GM23248 (cell line): ENCODE measurements at regions not wholly inside any gene's neighbourhood (a gene's known extent, or its start where the extent isn't known, plus 50 kb on each side); places are given as distances from the start of the nearest gene placed in this dataset.

Source experiments
- DNase-seq: peaks from one replicate; pipeline ENCODE4 v3.0.0-alpha.2; 2015
- H2AFZ ChIP-seq: fragments of 200-600 bp; sonication (generic); 2 replicates; pipeline ENCODE4 v1.6.1; 2016; ENCODE audit warnings: antibody characterized with exemption
- H3F3A ChIP-seq: fragments of 200-600 bp; sonication (generic); 2 replicates; pipeline ENCODE4 v1.6.1; 2016; ENCODE audit warnings: mild to moderate bottlenecking, antibody characterized with exemption, mixed run types; ENCODE audit not compliant: insufficient read depth
- H3K27ac ChIP-seq: fragments of 200-600 bp; sonication (generic); 2 replicates; pipeline ENCODE4 v1.5.1; 2016; ENCODE audit warnings: mild to moderate bottlenecking
- H3K27me3 ChIP-seq: fragments of 200-600 bp; sonication (generic); replicated peaks from 2 replicates; pipeline ENCODE4 v1.6.1; 2016; ENCODE audit warnings: mild to moderate bottlenecking; ENCODE audit not compliant: insufficient read depth
- H3K36me3 ChIP-seq: fragments of 200-600 bp; sonication (generic); 2 replicates; pipeline ENCODE4 v1.6.1; 2016; ENCODE audit warnings: low read depth, mild to moderate bottlenecking
- H3K4me1 ChIP-seq: fragments of 200-600 bp; sonication (generic); 2 replicates; pipeline ENCODE4 v1.6.1; 2016; ENCODE audit warnings: mild to moderate bottlenecking; ENCODE audit not compliant: insufficient read depth
- H3K4me2 ChIP-seq: fragments of 200-600 bp; sonication (generic); one replicate; pipeline ENCODE4 v1.6.1; 2016; ENCODE audit warnings: mild to moderate bottlenecking; ENCODE audit not compliant: unreplicated experiment
- H3K4me3 ChIP-seq: fragments of 200-600 bp; sonication (generic); 2 replicates; pipeline ENCODE4 v1.5.1; 2016; ENCODE audit warnings: mild to moderate bottlenecking
- H3K79me2 ChIP-seq: fragments of 200-600 bp; sonication (generic); 2 replicates; pipeline ENCODE4 v1.6.1; 2016; ENCODE audit warnings: mild to moderate bottlenecking; ENCODE audit not compliant: insufficient read depth
- H3K9ac ChIP-seq: fragments of 200-600 bp; sonication (generic); 2 replicates; pipeline ENCODE4 v1.6.1; 2016; ENCODE audit warnings: mild to moderate bottlenecking
- H3K9me2 ChIP-seq: fragments of 200-600 bp; sonication (generic); 2 replicates; pipeline ENCODE4 v1.6.1; 2016; ENCODE audit warnings: mixed run types, mild to moderate bottlenecking, moderate library complexity; ENCODE audit not compliant: insufficient read depth
- H3K9me3 ChIP-seq: fragments of 200-600 bp; sonication (generic); one replicate; pipeline ENCODE4 v1.6.1; 2017; ENCODE audit warnings: low read depth
- H4K20me1 ChIP-seq: fragments of 200-600 bp; sonication (generic); 2 replicates; pipeline ENCODE4 v1.6.0; 2016; ENCODE audit not compliant: insufficient read depth
- EZH2 ChIP-seq: fragments of 200-600 bp; sonication (generic); IDR thresholded peaks from 2 replicates; pipeline ENCODE4 v1.6.1; 2018; ENCODE audit warnings: antibody characterized with exemption, mild to moderate bottlenecking; ENCODE audit not compliant: insufficient read depth, poor library complexity, severe bottlenecking
- EZH2phosphoT487 ChIP-seq: fragments of 200-600 bp; sonication (generic); IDR thresholded peaks from 2 replicates; pipeline ENCODE4 v1.6.1; 2018; ENCODE audit warnings: antibody characterized with exemption, moderate library complexity, mild to moderate bottlenecking, low read depth; ENCODE audit not compliant: insufficient read depth
- WGBS, 2 experiments: methylation state at CpG; one replicate each; pipeline ENCODE4 v1.1.6; 2015 to 2017; ENCODE audit warnings: low lambda C conversion rate in 2 of 2, low coverage in 1 of 2; ENCODE audit errors: missing lambda C conversion rate in 2 of 2; 5-methylcytosine and 5-hydroxymethylcytosine counted together
- in situ Hi-C: fragments of 300-500 bp; cut with MboI; formaldehyde crosslinking; loops from 2 replicates; pipeline ENCODE4 v1.15.0; 2020

- Histone ChIP-seq H3K4me2 (no peak overlapping the region), H3K27me3 (0 out of 2 replicates have a peak, but pooled peaks cover 2% of the 10 kb centered on the region), H3K9ac (no peak overlapping the region), H3K4me1 (no peaks in the 10 kb centered on the region), H2AFZ (no peak overlapping the region), H3K27ac (no peak overlapping the region), H4K20me1 (no peaks in the 10 kb centered on the region), H3K36me3 (no peaks in the 10 kb centered on the region), H3K9me3 (no peaks in the 10 kb centered on the region), H3K9me2 (no peaks in the 10 kb centered on the region), H3K4me3 (no peak overlapping the region), H3F3A (no peaks in the 10 kb centered on the region), H3K79me2 (no peaks in the 10 kb centered on the region)
- in situ Hi-C loops, result no loop called here
- DNase-seq, result no peak
- TF ChIP-seq EZH2, result no peak
- TF ChIP-seq EZH2phosphoT487, result no peak
Observed at GRCh38 chr13:48864100-48864499, 111.6 kb upstream of the FNDC3A start.

- no peak overlapping the region for H3K27ac ChIP-seq
- H3K4me3 ChIP-seq, result no peak overlapping the region
- TF ChIP-seq EZH2, result no peak
- TF ChIP-seq EZH2phosphoT487, result no peak
- no peak for DNase-seq
- H3K4me1 ChIP-seq, result no peaks in the 10 kb centered on the region
- no peak overlapping the region for H2AFZ ChIP-seq
- 82 to 87% methylated on average over 6 of the region's 6 CpGs for WGBS, 2 experiments
- 0 out of 2 replicates have a peak, but pooled peaks cover 3% of the 10 kb centered on the region for H3K27me3 ChIP-seq
- H3K9me3 ChIP-seq, result no peaks in the 10 kb centered on the region
- H3K4me2 ChIP-seq, result no peak overlapping the region
- in situ Hi-C loops, result no loop called here
- H4K20me1 ChIP-seq, result no peaks in the 10 kb centered on the region
- no peaks in the 10 kb centered on the region for H3K36me3 ChIP-seq
- no peak overlapping the region for H3K9ac ChIP-seq
- H3K79me2 ChIP-seq, result no peaks in the 10 kb centered on the region
- H3F3A ChIP-seq, result no peaks in the 10 kb centered on the region
- no peaks in the 10 kb centered on the region for H3K9me2 ChIP-seq
Observed at GRCh38 chr13:48866249-48866648, 109.5 kb upstream of the FNDC3A start.

- H3K9ac ChIP-seq, result no peak overlapping the region
- H3K9me2 ChIP-seq, result no peaks in the 10 kb centered on the region
- H3K79me2 ChIP-seq, result no peaks in the 10 kb centered on the region
- DNase-seq, result peak; percentile 7
- no peaks in the 10 kb centered on the region for H3K9me3 ChIP-seq
- H3F3A ChIP-seq, result no peaks in the 10 kb centered on the region
- no peak overlapping the region for H2AFZ ChIP-seq
- in situ Hi-C loops, result no loop called here
- no peaks in the 10 kb centered on the region for H3K36me3 ChIP-seq
- no peak for TF ChIP-seq EZH2
- no peak for TF ChIP-seq EZH2phosphoT487
- H3K4me2 ChIP-seq, result no peak overlapping the region
- H3K4me3 ChIP-seq, result no peak overlapping the region
- H4K20me1 ChIP-seq, result no peaks in the 10 kb centered on the region
- H3K4me1 ChIP-seq, result no peaks in the 10 kb centered on the region
- 86 to 91% methylated on average over 1 of the region's 1 CpG for WGBS, 2 experiments
- no peak overlapping the region for H3K27ac ChIP-seq
- H3K27me3 ChIP-seq, result peaks cover 12% of the 10 kb centered on the region; the same call in 1 of the 2 replicates
Observed at GRCh38 chr13:48873081-48873480, 102.6 kb upstream of the FNDC3A start.

- no peaks in the 10 kb centered on the region for H3K79me2 ChIP-seq
- in situ Hi-C loops, result no loop called here
- no peaks in the 10 kb centered on the region for H4K20me1 ChIP-seq
- H3K27ac ChIP-seq, result no peak overlapping the region
- no peaks in the 10 kb centered on the region for H3K9me2 ChIP-seq
- no peak overlapping the region for H3K9ac ChIP-seq
- peaks cover 12% of the 10 kb centered on the region; the same call in 1 of the 2 replicates for H3K27me3 ChIP-seq
- no peak overlapping the region for H3K4me2 ChIP-seq
- H3K4me3 ChIP-seq, result no peak overlapping the region
- no peaks in the 10 kb centered on the region for H3K36me3 ChIP-seq
- no peaks in the 10 kb centered on the region for H3F3A ChIP-seq
- no peaks in the 10 kb centered on the region for H3K4me1 ChIP-seq
- WGBS, 2 experiments, result 38 to 43% methylated on average over 2 of the region's 2 CpGs
- peak; percentile 68 for DNase-seq
- no peaks in the 10 kb centered on the region for H3K9me3 ChIP-seq
- TF ChIP-seq EZH2phosphoT487 (no peak), EZH2 (no peak)
- H2AFZ ChIP-seq, result no peak overlapping the region
Observed at GRCh38 chr13:48873587-48873986, 102.1 kb upstream of the FNDC3A start.

- Histone ChIP-seq H3K9ac (no peak overlapping the region), H3K4me2 (no peak overlapping the region), H3K36me3 (no peaks in the 10 kb centered on the region), H4K20me1 (no peaks in the 10 kb centered on the region), H3K79me2 (no peaks in the 10 kb centered on the region), H3K4me3 (no peak overlapping the region), H3K27me3 (peaks cover 9% of the 10 kb centered on the region; the same call in 1 of the 2 replicates), H3F3A (no peaks in the 10 kb centered on the region), H3K4me1 (no peaks in the 10 kb centered on the region), H3K9me3 (no peaks in the 10 kb centered on the region), H3K27ac (no peak overlapping the region), H3K9me2 (no peaks in the 10 kb centered on the region), H2AFZ (no peak overlapping the region)
- TF ChIP-seq EZH2 (no peak), EZH2phosphoT487 (no peak)
- DNase-seq, result no peak
- WGBS, 2 experiments, result 69 to 76% methylated on average over 3 of the region's 3 CpGs
- in situ Hi-C loops, result no loop called here
Observed at GRCh38 chr13:48874165-48874564, 101.5 kb upstream of the FNDC3A start.
